ENCODE measurements at regions not wholly inside any gene's neighbourhood (a gene's known extent, or its start where the extent isn't known, plus 50 kb on each side); places are given as distances from the start of the nearest gene placed in this dataset.
"Not testable (repeated sequence)": the region's sequence is repeated elsewhere in the genome, so short reads cannot be mapped to it uniquely, and the experiment has no call there.

DNA sequence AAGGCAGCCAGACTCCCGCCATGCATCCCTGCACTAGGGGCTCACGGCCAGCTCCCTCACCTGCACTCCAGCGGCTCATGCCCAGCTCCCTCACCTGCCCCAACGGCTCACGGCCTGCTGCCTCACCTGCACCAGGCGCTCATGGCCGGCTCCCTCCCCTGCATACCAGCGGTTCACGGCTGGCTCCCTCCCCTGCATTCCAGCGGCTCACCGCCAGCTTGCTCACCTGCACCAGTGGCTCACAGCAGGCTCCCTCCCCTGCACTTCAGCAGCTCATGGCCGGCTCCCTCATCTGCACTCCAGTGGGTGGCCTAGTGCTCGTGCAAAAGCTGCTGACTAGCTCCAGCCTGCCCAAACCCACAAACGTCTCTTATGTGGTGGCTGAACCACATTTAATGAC is 3953.8 kb upstream of the OR11H1 start:
- not testable (repeated sequence) for TF ChIP-seq POLR2A, POLR2AphosphoS5, EP300 (IDR thresholded peaks at IDR 0.05)
- TF ChIP-seq, protein P1, sequence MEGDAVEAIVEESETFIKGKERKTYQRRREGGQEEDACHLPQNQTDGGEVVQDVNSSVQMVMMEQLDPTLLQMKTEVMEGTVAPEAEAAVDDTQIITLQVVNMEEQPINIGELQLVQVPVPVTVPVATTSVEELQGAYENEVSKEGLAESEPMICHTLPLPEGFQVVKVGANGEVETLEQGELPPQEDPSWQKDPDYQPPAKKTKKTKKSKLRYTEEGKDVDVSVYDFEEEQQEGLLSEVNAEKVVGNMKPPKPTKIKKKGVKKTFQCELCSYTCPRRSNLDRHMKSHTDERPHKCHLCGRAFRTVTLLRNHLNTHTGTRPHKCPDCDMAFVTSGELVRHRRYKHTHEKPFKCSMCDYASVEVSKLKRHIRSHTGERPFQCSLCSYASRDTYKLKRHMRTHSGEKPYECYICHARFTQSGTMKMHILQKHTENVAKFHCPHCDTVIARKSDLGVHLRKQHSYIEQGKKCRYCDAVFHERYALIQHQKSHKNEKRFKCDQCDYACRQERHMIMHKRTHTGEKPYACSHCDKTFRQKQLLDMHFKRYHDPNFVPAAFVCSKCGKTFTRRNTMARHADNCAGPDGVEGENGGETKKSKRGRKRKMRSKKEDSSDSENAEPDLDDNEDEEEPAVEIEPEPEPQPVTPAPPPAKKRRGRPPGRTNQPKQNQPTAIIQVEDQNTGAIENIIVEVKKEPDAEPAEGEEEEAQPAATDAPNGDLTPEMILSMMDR (IDR thresholded peaks at IDR 0.05), result not testable (repeated sequence)

All from sigmoid colon (tissue), 4 donors.